SK-N-DZ (cell line): ENCODE measurements at regions not wholly inside any gene's neighbourhood (a gene's known extent, or its start where the extent isn't known, plus 50 kb on each side); places are given as distances from the start of the nearest gene placed in this dataset.

ENCODE experiments used
- DNase-seq: peaks from one replicate; pipeline ENCODE4 v3.0.0-alpha.2; 2015; ENCODE audit warnings: low spot score

DNA sequence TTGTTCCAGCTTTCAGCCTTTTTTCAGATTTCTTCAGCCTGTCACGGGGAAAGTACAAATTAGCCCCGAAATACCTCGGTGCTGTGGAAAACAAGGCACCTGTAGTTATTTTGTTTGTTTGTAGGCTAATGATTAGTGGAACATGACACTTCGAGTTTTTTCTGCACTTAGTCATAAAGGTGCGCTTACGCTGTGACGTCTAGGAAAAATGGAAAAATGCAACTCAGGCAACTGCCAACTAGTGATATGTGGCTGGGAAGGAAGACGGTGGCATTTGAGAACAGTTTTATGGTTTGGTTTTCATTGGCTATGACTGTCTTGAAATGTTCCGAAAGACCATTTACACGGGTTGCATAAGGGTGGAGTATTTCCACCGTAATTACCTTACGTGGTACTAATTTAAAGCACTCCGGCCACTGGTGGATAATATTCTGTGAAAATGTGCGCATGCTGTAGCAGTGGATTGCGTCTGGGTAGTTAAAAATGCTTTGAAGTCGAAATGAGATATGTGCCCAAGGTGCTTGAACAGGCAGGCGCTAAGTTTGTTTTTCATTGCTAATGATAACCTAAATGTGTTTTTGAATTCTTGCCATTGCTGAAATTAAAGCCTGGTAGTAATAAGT is 94.5 kb upstream of the CELF2 start:
- no peak for DNase-seq

DNA sequence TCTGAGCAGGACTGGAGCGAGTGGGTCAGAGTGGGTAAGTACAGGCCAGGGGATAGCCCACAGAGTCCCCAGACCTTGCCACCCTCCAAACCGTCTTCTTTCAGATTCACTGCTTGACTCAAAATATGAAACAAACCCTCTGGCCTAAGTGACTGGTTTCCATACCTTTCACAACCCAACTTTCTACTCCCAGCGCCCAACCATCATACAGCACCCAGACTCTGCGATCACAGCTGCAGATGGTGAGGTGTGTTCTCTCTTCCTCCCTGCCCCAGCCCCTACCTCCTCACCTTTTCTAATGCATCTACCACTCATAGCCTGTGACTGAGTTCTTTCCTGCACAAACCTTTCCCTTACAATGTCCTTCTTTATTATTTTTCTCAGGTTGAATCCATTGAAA is 92.0 kb upstream of the CELF2 start:
- no peak for DNase-seq

GRCh38 chr10:10927608-10928007 is 90.1 kb upstream of the CELF2 start:
- DNase-seq, result no peak

GRCh38 chr10:10930979-10931743 is 86.5 kb upstream of the CELF2 start:
- DNase-seq, result no peak

GRCh38 chr10:10935032-10935431 is 82.6 kb upstream of the CELF2 start:
- DNase-seq, result no peak

GRCh38 chr10:10938676-10939075 is 79.0 kb upstream of the CELF2 start:
- DNase-seq, result no peak

- DNase-seq, result no peak
These were observed 76.4 kb upstream of the CELF2 start for GRCh38 chr10:10941127-10941730.

GRCh38 chr10:10942441-10942840 is 75.2 kb upstream of the CELF2 start:
- no peak for DNase-seq

DNA sequence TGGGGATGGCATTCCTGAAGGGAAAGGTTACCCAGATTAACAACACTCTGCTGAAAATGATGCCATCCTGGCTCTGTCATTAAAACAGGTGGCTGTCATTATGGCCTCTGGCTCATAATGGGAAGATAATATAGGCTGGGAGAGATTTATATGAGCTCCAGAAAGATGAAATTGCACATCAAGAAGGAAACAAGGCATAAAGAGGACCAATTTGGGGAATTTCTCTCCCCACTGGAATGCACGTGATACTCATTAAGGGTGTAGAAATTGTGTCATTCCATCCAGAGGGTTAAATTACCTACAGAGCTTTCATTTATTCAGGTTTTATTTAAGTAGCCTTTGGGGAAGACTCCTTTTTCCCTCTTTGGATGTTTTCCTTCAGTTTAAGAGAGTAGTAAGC is 71.6 kb upstream of the CELF2 start:
- DNase-seq, result no peak

DNA sequence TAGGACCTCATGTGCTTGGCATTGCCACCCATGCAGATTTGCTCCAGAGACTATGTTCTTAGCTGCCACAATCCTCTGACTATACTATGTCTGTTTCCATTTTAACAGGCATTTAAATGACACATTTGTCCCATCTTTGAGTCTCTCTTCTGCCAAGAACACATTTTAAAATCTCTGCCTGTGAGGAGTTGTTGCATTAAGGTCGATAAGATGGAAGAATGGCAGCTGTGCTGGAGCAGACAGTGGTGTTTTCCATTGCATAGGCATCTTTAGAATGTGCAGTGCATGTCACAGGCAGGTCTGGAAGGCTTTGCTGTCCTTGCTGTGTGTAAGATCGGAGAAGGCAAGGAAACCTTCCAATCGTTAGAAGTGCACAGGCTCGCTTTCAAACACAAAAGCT is 70.9 kb upstream of the CELF2 start:
- DNase-seq, result no peak

DNA sequence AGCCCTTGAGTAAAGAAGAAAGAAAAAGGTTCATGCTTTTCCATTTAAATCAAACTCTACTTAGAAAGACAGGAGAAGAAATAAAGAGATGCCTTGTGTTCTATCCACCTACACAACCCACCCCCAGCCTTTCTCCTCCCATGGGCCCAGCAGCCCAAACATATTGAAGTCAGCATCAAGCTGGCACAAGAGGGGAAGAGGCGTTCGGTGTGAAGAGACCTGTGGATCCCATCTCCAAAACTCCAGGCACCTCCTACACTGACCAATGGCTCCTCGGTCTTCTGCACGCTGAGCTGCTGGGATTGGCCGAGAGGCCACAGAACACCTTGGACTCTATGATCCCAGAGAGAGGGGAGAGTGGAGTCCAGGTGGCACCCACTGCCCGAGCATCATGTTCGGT is 66.0 kb upstream of the CELF2 start:
- no peak for DNase-seq

- DNase-seq, result no peak
These were observed 64.9 kb upstream of the CELF2 start for GRCh38 chr10:10952800-10953199.

DNA sequence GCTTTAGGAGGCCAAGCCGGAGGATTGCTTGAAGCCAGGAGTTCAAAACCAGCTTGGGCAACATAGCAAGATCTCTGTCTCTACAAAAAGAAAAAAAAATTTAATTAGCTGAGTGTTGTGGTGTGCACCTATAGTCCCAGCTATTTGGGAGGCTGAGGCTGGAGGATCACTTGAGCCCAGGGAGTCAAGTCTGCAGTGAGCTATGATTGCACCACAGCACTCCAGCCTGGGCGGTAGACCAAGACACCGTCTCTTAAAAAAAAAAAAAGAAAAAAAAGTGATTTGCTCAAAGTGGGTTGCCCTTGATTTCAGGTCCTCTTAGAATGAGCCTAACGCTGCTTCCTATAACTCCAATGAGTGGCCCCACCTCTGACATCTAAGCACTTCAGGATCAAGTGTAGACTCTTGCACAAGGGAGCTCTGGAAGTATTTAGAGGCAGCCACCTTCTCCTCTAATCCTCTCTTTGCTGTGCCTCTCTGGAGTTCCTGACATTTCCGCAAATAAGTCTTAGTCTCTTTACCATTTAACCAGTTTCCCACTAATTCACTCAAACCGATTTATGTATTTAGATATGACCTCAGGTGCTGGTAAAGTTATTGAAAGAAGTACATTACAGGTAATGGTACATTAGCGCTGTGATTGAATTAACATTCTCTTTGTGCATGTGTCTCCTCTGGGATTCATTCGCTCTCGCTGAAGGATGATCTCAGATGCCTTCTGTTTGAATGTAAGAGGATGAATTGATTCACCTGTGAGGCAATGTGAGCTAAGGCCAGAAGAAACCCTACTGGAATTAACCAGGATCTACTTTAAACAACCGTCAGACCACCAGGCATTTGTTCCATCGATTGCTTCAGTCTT is 60.8 kb upstream of the CELF2 start:
- no peak for DNase-seq

- no peak for DNase-seq
These were observed 59.6 kb upstream of the CELF2 start for GRCh38 chr10:10958041-10958440.

DNA sequence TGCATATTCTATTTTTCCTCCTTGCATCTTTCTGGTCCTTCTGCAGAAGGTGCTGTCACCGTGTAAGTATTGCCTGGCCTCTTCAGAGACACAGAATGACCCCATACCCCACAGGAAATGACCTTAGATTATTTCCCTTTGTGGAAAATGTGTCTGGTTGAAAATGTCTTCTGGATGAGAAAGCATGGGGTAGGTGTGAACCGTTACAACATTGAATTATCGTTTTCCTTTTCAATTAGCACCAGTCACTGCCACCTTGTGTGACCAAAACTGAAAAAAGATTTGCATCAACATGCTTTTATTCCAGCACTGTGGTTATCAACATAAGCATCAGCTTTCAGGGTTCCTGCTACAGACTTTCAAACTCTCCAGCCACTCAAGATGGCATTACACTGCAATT is 58.0 kb upstream of the CELF2 start:
- no peak for DNase-seq

- DNase-seq, result no peak
These were observed 57.1 kb upstream of the CELF2 start for GRCh38 chr10:10960534-10960933.

DNA sequence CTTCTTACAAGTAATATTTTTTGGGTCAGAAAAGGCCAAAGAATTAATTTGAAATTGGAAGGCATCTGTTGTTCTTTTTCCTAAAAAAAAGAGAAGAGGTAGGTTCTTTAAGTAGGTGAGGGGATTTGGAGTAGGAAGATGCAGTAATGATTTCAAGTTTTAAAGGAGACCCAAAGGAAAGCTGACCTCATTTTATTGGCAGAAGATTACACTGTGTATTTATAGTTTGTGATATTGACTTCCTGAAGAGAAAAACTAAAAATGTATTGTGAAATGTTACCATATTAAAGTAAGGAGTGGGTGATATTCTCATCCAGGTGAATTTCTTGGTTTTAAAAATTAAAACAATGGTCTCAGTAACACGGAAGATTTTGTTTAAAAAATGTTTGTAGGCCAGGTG is 56.6 kb upstream of the CELF2 start:
- no peak for DNase-seq

- no peak for DNase-seq
These were observed 50.6 kb upstream of the CELF2 start for GRCh38 chr10:10967029-10967428.

DNA sequence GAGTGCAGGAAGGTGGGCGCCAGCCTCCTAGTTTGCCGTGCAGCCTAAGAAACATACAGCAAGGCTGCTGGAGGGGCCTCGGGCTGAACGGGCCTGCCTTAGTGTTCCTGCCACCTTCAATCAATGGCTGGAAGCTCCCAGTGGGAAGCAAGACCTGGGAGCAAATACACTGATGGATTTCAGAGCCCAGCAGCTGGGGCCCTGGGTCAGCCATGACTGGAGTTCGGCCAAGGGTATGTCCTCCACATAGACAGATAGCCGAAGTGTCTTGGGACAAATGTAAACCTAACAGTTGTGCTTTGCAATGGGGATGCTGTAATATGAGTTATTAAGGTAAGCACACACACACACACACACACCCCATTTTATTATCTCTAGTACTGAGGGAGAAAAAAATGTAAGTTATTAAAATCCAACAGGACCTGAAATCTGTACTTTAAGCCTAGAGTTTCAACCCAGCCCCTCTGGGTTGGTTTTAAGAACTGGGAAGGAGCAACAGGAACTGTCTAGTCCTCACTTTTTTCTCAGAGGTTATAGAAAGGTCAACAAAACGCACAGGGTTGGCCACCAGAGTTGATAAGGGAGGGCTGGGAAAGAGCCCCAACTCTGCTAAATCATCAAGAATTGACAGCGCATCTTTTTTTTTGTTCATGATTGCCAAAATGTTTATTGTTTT is 50.0 kb upstream of the CELF2 start:
- DNase-seq, result no peak
